ENCODE measurements at regions not wholly inside any gene's neighbourhood (a gene's known extent, or its start where the extent isn't known, plus 50 kb on each side); places are given as distances from the start of the nearest gene placed in this dataset.
A peak's percentile ranks its signal among the peaks of the same experiment; 100 is the strongest.

DNA sequence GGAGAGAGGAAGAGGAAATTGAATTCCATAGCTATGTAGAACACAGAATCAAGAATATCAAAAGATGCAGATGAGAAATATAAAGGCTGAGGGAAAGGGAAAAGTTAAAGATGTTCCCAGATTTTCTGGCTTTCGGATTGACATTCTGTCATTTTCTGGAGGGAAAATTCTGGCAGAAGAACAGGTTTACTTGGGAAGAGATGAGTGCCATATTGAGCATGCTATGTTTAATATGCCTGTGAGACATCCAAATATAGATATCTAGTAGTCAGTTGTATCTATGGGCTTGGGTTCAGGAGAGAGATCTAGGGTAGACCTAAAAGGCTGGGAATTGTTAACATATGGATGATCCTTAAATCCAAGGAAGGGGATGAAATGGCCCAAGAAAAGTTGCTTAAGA lies 181.9 kb upstream of the ARG1 start:
- TF ChIP-seq CTCF (IDR thresholded peaks at IDR 0.05; ENCODE audit: low read depth, low read length) = no peak
- no peak overlapping the region for H3K4me3 ChIP-seq (ENCODE audit: low read depth, low read length)
- no peak for DNase-seq (ENCODE audit: low read depth, low spot score)
- in situ Hi-C loops (cut with HindIII; ENCODE audit: low sequenced_read_pairs) = no loop called here

DNA sequence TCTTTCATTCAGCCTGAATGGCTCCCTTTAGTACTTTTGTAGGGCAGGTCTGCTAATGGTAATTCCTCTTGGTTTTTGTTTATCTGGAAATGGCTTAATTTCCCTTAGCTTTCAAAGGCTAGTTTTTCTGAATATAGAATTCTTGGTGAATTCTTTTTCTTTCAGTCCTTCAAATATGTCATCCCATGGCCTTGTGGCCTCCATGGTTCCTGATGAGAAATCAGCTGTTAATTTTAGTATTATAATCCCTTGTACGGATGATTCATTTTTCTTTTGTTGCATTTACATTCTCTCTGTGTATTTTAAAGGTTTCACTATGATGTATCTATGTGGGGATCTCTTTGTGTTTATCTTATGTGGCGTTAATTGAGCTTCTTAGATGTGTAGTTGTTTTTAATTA lies 179.6 kb upstream of the ARG1 start:
- in situ Hi-C loops (cut with HindIII; ENCODE audit: low sequenced_read_pairs) = no loop called here
- H3K4me3 ChIP-seq (ENCODE audit: low read depth, low read length) = no peak overlapping the region
- no peak for TF ChIP-seq CTCF (IDR thresholded peaks at IDR 0.05; ENCODE audit: low read depth, low read length)
- DNase-seq (ENCODE audit: low read depth, low spot score) = no peak

DNA sequence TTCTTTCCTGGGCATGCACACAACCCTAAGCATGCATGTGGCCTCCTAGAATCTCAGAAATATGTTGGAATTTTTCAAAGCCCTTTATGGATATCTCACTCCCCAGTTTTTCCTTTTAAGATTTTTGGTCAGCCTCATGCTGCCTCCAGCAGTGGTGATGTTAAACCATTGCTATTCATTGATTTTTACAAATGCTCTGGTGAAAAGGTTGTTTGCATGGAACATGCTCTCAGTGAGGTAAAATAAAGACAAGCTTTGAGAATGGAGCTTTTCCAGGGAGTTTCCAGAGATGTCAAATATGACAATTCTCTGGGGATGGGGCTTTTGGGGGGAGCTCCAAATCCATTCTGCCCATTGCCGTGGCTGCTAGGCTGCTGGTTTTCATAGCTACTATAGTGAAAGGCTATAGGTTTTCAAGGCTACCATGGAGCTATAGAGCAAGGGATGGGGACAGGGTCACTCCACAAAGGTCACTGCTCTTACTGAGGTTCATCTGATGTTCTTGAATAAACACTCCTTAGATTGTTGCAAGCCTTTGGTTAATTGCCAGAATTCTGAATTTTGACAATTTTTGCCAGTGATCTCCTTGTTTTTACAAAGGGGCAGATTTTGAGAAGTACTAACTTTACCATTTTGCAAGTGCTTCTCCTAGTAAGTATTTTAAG lies 178.1 kb upstream of the ARG1 start:
- no peak overlapping the region for H3K4me3 ChIP-seq (ENCODE audit: low read depth, low read length)
- TF ChIP-seq CTCF (IDR thresholded peaks at IDR 0.05; ENCODE audit: low read depth, low read length) = no peak
- in situ Hi-C loops (cut with HindIII; ENCODE audit: low sequenced_read_pairs) = no loop called here
- no peak for DNase-seq (ENCODE audit: low read depth, low spot score)

DNA sequence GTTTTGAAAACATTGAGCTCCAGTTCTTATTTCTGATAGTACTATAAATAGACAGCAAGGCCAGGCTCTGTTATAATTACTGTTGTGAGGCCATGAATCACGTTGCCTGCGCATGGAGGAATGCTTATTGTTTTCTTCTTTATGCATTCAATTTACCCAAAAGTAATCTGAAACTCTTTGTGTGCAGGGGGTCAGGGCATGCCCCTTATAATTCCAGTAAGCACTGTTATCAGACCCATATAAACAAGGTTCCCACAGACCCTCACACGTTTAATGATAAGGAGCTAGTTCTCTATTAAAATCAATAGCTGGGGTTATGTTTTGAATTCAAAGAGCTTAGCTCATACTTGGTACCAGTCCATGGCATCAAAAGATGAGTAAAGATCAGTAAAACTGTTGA lies 174.8 kb upstream of the ARG1 start:
- in situ Hi-C loops (cut with HindIII; ENCODE audit: low sequenced_read_pairs) = no loop called here
- no peak overlapping the region for H3K4me3 ChIP-seq (ENCODE audit: low read depth, low read length)
- DNase-seq (ENCODE audit: low read depth, low spot score) = no peak
- TF ChIP-seq CTCF (IDR thresholded peaks at IDR 0.05; ENCODE audit: low read depth, low read length) = no peak

GRCh38 chr6:131399433-131399832 lies 173.6 kb upstream of the ARG1 start:
- TF ChIP-seq CTCF (IDR thresholded peaks at IDR 0.05; ENCODE audit: low read depth, low read length) = no peak
- H3K4me3 ChIP-seq (ENCODE audit: low read depth, low read length) = no peak overlapping the region
- no peak for DNase-seq (ENCODE audit: low read depth, low spot score)
- in situ Hi-C loops (cut with HindIII; ENCODE audit: low sequenced_read_pairs) = no loop called here

GRCh38 chr6:131400054-131400778 lies 172.8 kb upstream of the ARG1 start:
- peak; percentile 83 for DNase-seq (ENCODE audit: low read depth, low spot score)
- in situ Hi-C loops (cut with HindIII; ENCODE audit: low sequenced_read_pairs) = no loop called here
- no peak for TF ChIP-seq CTCF (IDR thresholded peaks at IDR 0.05; ENCODE audit: low read depth, low read length)

More at GRCh38 chr6:131400054-131400778, 172.8 kb upstream of the ARG1 start:
- H3K4me3 ChIP-seq (ENCODE audit: low read depth, low read length) = no peak overlapping the region
